Motor neuron (in vitro differentiated cells): ENCODE measurements at regions not wholly inside any gene's neighbourhood (a gene's known extent, or its start where the extent isn't known, plus 50 kb on each side); places are given as distances from the start of the nearest gene placed in this dataset.
A peak's percentile ranks its signal among the peaks of the same experiment; 100 is the strongest.

Experiments used
- ATAC-seq, 8 experiments: fragments of 200-7000 bp; cut with Tn5 transposase; replicated peaks in 6 of 8; 2 replicates each; pipeline ENCODE4 v1.8.0; 2021; ENCODE audit warnings: mild to moderate bottlenecking in 8 of 8, moderate library complexity in 8 of 8
- H3K27ac ChIP-seq, 2 donors: fragments of 250-450 bp; sonication (Bioruptor Pico); 2 replicates each; pipeline ENCODE4 v1.9.0; 2021; ENCODE audit warnings: antibody characterized with exemption in 2 of 2, mild to moderate bottlenecking in 2 of 2, moderate library complexity in 1 of 2
- H3K4me1 ChIP-seq, 2 donors: fragments of 250-450 bp; sonication (Bioruptor Pico); replicated peaks in 1 of 2; 2 replicates each; pipeline ENCODE4 v1.6.1; 2021; ENCODE audit warnings: antibody characterized with exemption in 2 of 2, mild to moderate bottlenecking in 2 of 2, moderate library complexity in 1 of 2
- H3K4me3 ChIP-seq, 5 donors: fragments of 250-450 bp; sonication (Bioruptor Pico); 2 replicates each; pipeline ENCODE4 v1.9.0; 2021; ENCODE audit warnings: antibody characterized with exemption in 5 of 5, mild to moderate bottlenecking in 5 of 5, moderate library complexity in 4 of 5
- WGBS, 10 experiments: fragments of 450-650 bp; shearing (Covaris generic); methylation state at CpG; one replicate each; pipeline ENCODE4 v1.0.0; 2022; 5-methylcytosine and 5-hydroxymethylcytosine counted together
- in situ Hi-C, 9 experiments: fragments of 400-800 bp; cut with MboI; loops; one replicate each; pipeline ENCODE4 v1.15.0; 2021; ENCODE audit warnings: low sequenced_read_pairs in 9 of 9, low pct_unique_long_range_greater_than_20kb in 2 of 9; ENCODE audit not compliant: unreplicated experiment in 9 of 9

- 34 to 100% (median 96%) methylated on average over 1 to 3 of the region's 3 CpGs for WGBS, 10 experiments
- H3K4me3 ChIP-seq: no peak overlapping the region
- peak in 2 of 8 experiments; percentile 93 to 94 for ATAC-seq
- H3K4me1 ChIP-seq: peaks cover 12 to 16% of the 10 kb centered on the region in 2 donors
- in situ Hi-C loops: no loop called here
- no peak overlapping the region for H3K27ac ChIP-seq
These were observed 90.6 kb upstream of the NTM start for GRCh38 chr11:131279654-131280384.

- no peak for ATAC-seq
- WGBS, 10 experiments: 10 to 100% (median 94%) methylated on average over 1 to 3 of the region's 3 CpGs; no CpG with 5 or more reads in 5 of the 10 experiments
- Histone ChIP-seq H3K4me3 (no peak overlapping the region), H3K4me1 (peaks cover 5 to 9% of the 10 kb centered on the region in 2 donors), H3K27ac (no peak overlapping the region)
- in situ Hi-C loops: no loop called here
These were observed 89.1 kb upstream of the NTM start for GRCh38 chr11:131281316-131281715.

GRCh38 chr11:131284041-131284440 lies 86.4 kb upstream of the NTM start:
- WGBS, 10 experiments: 0 to 96% (median 60%) methylated on average over 1 to 5 of the region's 6 CpGs; no CpG with 5 or more reads in 1 of the 10 experiments
- ATAC-seq: no peak
- in situ Hi-C loops: no loop called here
- Histone ChIP-seq H3K4me1 (no peaks in the 10 kb centered on the region), H3K4me3 (no peak overlapping the region), H3K27ac (no peak overlapping the region)

- Histone ChIP-seq H3K4me3 (no peak overlapping the region), H3K27ac (no peak overlapping the region), H3K4me1 (peaks cover 7 to 15% of the 10 kb centered on the region in 2 donors)
- 5 to 100% (median 74%) methylated on average over 1 to 5 of the region's 5 CpGs; no CpG with 5 or more reads in 2 of the 10 experiments for WGBS, 10 experiments
- in situ Hi-C loops: no loop called here
- ATAC-seq: peak in 5 of 8 experiments; percentile 24 to 92 (median 39)
These were observed 81.8 kb upstream of the NTM start for GRCh38 chr11:131288521-131289091.

GRCh38 chr11:131290185-131290584 lies 80.2 kb upstream of the NTM start:
- peaks cover 7 to 15% of the 10 kb centered on the region in 2 donors for H3K4me1 ChIP-seq
- H3K27ac ChIP-seq: no peak overlapping the region
- no peak overlapping the region for H3K4me3 ChIP-seq
- peak in 4 of 8 experiments; percentile 29 to 99 (median 65) for ATAC-seq
- 10 to 80% (median 38%) methylated on average over 1 to 3 of the region's 3 CpGs; no CpG with 5 or more reads in 3 of the 10 experiments for WGBS, 10 experiments
- in situ Hi-C loops: no loop called here

- no peak for ATAC-seq
- H3K27ac ChIP-seq: no peak overlapping the region
- no peak overlapping the region for H3K4me3 ChIP-seq
- peaks cover 32 to 33% of the 10 kb centered on the region in 2 donors for H3K4me1 ChIP-seq
- in situ Hi-C loops: no loop called here
- 0 to 100% (median 83%) methylated on average over 1 to 5 of the region's 5 CpGs; no CpG with 5 or more reads in 2 of the 10 experiments for WGBS, 10 experiments
These were observed 74.4 kb upstream of the NTM start for GRCh38 chr11:131295986-131296385.

GRCh38 chr11:131297441-131297840 lies 73.0 kb upstream of the NTM start:
- in situ Hi-C loops: no loop called here
- 0 to 100% (median 59%) methylated on average over 1 to 5 of the region's 6 CpGs; no CpG with 5 or more reads in 2 of the 10 experiments for WGBS, 10 experiments
- ATAC-seq: no peak
- Histone ChIP-seq H3K4me1 (peaks cover 34 to 38% of the 10 kb centered on the region in 2 donors), H3K27ac (no peak overlapping the region), H3K4me3 (no peak overlapping the region)

- H3K4me3 ChIP-seq: no peak overlapping the region
- 4 to 80% (median 37%) methylated on average over 2 to 9 of the region's 13 CpGs; no CpG with 5 or more reads in 2 of the 10 experiments for WGBS, 10 experiments
- peaks cover 34 to 38% of the 10 kb centered on the region in 2 donors for H3K4me1 ChIP-seq
- ATAC-seq: peak in 5 of 8 experiments; percentile 60 to 79 (median 67)
- peak overlapping the region; percentile 59 to 76 for H3K27ac ChIP-seq
- in situ Hi-C loops: no loop called here
These were observed 70.6 kb upstream of the NTM start for GRCh38 chr11:131299598-131300438.

- Histone ChIP-seq H3K4me1 (peaks cover 34 to 38% of the 10 kb centered on the region in 2 donors), H3K4me3 (no peak overlapping the region), H3K27ac (peak overlapping the region; percentile 10 to 59)
- in situ Hi-C loops: no loop called here
- 0 to 53% (median 5%) methylated on average over 1 to 7 of the region's 10 CpGs; no CpG with 5 or more reads in 4 of the 10 experiments for whole genome bisulfite sequencing, 10 experiments
- peak; percentile 44 to 81 (median 68) for ATAC-seq
These were observed 70.0 kb upstream of the NTM start for GRCh38 chr11:131300439-131300717.

- 12 to 82% (median 62%) methylated on average over 1 to 5 of the region's 5 CpGs; no CpG with 5 or more reads in 4 of the 10 experiments for WGBS, 10 experiments
- ATAC-seq: peak in 7 of 8 experiments; percentile 18 to 46 (median 38)
- Histone ChIP-seq H3K4me3 (no peak overlapping the region), H3K4me1 (peaks cover 34 to 38% of the 10 kb centered on the region in 2 donors), H3K27ac (no peak overlapping the region)
- in situ Hi-C loops: no loop called here
These were observed 69.1 kb upstream of the NTM start for GRCh38 chr11:131301306-131301705.

- ATAC-seq: peak in 4 of 8 experiments; percentile 10 to 46 (median 22)
- peaks cover 34 to 36% of the 10 kb centered on the region in 2 donors for H3K4me1 ChIP-seq
- in situ Hi-C loops: no loop called here
- no peak overlapping the region for H3K27ac ChIP-seq
- WGBS, 10 experiments: 0 to 80% (median 45%) methylated on average over 1 of the region's 1 CpG; no CpG with 5 or more reads in 7 of the 10 experiments
- H3K4me3 ChIP-seq: no peak overlapping the region
These were observed 67.6 kb upstream of the NTM start for GRCh38 chr11:131302836-131303235.

GRCh38 chr11:131303611-131304119 lies 66.8 kb upstream of the NTM start:
- Histone ChIP-seq H3K27ac (no peak overlapping the region), H3K4me1 (peaks cover 28 to 29% of the 10 kb centered on the region in 2 donors), H3K4me3 (no peak overlapping the region)
- ATAC-seq: no peak
- WGBS, 10 experiments: 11 to 100% (median 80%) methylated on average over 1 to 4 of the region's 5 CpGs; no CpG with 5 or more reads in 3 of the 10 experiments
- in situ Hi-C loops: no loop called here
